ENCODE measurements at regions not wholly inside any gene's neighbourhood (a gene's known extent, or its start where the extent isn't known, plus 50 kb on each side); places are given as distances from the start of the nearest gene placed in this dataset.
"Not testable (repeated sequence)": the region's sequence is repeated elsewhere in the genome, so short reads cannot be mapped to it uniquely, and the experiment has no call there.

- DNase-seq, result no peak
These were observed 230.2 kb upstream of the MYLIP start for GRCh38 chr6:15898693-15899092.

- peak; percentile 37 for DNase-seq
These were observed 231.6 kb upstream of the MYLIP start for GRCh38 chr6:15897063-15897876.

GRCh38 chr6:15894973-15895725 is 232.3 kb upstream of the DTNBP1 start:
- DNase-seq, result no peak

- no peak for DNase-seq
These were observed 230.9 kb upstream of the DTNBP1 start for GRCh38 chr6:15893556-15894253.

- peak; percentile 21 for DNase-seq
These were observed 229.5 kb upstream of the DTNBP1 start for GRCh38 chr6:15892369-15892768.

- peak; percentile 29 for DNase-seq
These were observed 226.3 kb upstream of the DTNBP1 start for GRCh38 chr6:15888798-15889772.

- DNase-seq, result no peak
These were observed 224.9 kb upstream of the DTNBP1 start for GRCh38 chr6:15887491-15888461.

GRCh38 chr6:15885624-15886023 is 222.8 kb upstream of the DTNBP1 start:
- DNase-seq, result no peak

GRCh38 chr6:15883593-15883992 is 220.8 kb upstream of the DTNBP1 start:
- not testable (repeated sequence) for DNase-seq

- DNase-seq, result no peak
These were observed 220.1 kb upstream of the DTNBP1 start for GRCh38 chr6:15882915-15883314.

- no peak for DNase-seq
These were observed 219.5 kb upstream of the DTNBP1 start for GRCh38 chr6:15882345-15882744.

GRCh38 chr6:15881150-15881549 is 218.3 kb upstream of the DTNBP1 start:
- DNase-seq, result no peak

- DNase-seq, result no peak
These were observed 217.6 kb upstream of the DTNBP1 start for GRCh38 chr6:15880262-15880973.

- DNase-seq, result peak; percentile 69
These were observed 216.8 kb upstream of the DTNBP1 start for GRCh38 chr6:15879371-15880261.

- DNase-seq, result no peak
These were observed 214.4 kb upstream of the DTNBP1 start for GRCh38 chr6:15877231-15877630.

- no peak for DNase-seq
These were observed 213.6 kb upstream of the DTNBP1 start for GRCh38 chr6:15876406-15876805.

GRCh38 chr6:15875797-15876196 is 213.0 kb upstream of the DTNBP1 start:
- no peak for DNase-seq

- DNase-seq, result no peak
These were observed 212.0 kb upstream of the DTNBP1 start for GRCh38 chr6:15874821-15875220.

GRCh38 chr6:15874326-15874725 is 211.5 kb upstream of the DTNBP1 start:
- DNase-seq, result no peak
